CD4-positive, alpha-beta T cell treated with Interleukin-12 subunit alpha and Interleukin-12 subunit beta, for 1 hour (primary cell): ENCODE measurements at regions not wholly inside any gene's neighbourhood (a gene's known extent, or its start where the extent isn't known, plus 50 kb on each side); places are given as distances from the start of the nearest gene placed in this dataset.
"Not testable (repeated sequence)": the region's sequence is repeated elsewhere in the genome, so short reads cannot be mapped to it uniquely, and the experiment has no call there.

Source experiments
- DNase-seq: peaks from one replicate; pipeline ENCODE4 v3.0.0-alpha.2; 2020

DNA sequence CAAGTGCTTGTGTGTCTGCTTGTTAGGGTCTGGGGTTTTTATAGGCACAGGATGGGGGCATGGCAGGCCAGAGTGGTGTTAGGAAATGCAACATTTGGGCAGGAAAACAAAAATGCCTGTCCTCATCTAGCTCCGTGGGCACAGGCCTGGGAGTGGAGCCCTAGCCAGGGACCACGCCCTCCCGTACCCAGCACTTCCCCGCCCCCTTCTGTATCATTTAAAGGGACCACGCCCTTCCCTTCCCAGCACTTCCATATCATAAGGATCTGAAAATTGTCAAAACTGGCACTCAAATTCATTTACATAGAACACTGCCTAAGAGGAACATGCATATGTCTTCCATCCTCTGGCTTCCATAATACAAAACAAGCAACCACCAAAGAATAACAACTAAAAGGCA is 185.8 kb downstream of the B3GLCT start:
- DNase-seq = no peak

DNA sequence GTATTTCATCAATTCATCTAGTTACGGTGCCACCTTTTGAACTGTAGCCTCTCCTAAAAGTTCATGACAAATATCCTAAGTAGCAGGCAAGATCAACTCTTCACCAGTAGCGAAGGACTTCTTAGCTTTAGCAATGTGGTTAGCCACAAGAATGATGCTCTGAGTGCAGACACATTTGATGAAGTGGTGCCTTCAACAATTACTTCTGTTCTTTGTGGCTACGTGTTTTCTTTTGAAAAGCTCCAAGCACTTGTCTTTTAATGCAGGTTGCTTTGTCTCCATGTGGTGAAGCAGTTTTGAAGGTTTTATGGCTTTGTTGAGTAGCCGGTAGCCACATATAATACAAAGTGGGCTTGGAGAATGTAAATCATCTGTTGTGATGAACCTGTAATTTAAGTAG is 194.7 kb downstream of the B3GLCT start:
- DNase-seq = no peak

DNA sequence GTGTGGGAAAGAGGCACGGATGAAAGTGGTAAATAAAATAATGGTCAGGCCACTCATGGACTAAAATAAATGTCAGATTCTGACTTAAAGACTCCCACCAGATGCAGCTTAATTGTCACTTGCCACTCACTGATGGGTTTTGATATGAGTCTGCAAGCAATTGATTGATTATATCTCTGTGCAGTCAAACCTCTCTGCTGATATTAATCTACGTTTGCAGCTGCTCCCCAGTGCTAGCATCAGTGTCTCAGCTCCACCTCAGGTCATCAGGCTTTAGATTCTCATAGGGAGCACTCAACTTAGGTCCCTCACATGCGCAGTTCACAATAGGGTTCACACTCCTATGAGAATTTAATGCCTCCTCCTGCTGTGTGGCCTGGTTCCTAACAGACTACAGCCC is 195.3 kb downstream of the B3GLCT start:
- no peak for DNase-seq

- no peak for DNase-seq
Observed at GRCh38 chr13:31399690-31400089, 199.9 kb downstream of the B3GLCT start.

DNA sequence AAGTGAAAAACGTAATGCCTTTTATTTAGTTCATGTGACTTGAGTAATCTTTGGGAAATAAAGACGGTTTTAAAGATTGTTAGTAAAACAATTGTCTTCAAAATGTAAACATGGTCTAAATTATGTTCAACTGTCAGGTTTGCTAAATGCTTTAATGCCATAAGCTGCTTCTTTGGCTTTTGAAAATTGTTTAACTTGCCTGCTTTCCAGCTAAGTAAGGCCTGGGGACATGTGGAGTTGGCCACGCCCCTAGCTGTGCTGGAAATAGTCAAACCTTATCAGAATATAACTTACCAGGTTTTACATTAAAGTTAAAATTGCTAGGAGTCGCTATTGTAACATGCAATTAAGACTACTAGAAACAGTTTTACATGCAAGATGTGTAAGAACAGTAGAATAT is 203.9 kb downstream of the B3GLCT start:
- DNase-seq = not testable (repeated sequence)

GRCh38 chr13:31408927-31409326 is 209.2 kb downstream of the B3GLCT start:
- DNase-seq = no peak

DNA sequence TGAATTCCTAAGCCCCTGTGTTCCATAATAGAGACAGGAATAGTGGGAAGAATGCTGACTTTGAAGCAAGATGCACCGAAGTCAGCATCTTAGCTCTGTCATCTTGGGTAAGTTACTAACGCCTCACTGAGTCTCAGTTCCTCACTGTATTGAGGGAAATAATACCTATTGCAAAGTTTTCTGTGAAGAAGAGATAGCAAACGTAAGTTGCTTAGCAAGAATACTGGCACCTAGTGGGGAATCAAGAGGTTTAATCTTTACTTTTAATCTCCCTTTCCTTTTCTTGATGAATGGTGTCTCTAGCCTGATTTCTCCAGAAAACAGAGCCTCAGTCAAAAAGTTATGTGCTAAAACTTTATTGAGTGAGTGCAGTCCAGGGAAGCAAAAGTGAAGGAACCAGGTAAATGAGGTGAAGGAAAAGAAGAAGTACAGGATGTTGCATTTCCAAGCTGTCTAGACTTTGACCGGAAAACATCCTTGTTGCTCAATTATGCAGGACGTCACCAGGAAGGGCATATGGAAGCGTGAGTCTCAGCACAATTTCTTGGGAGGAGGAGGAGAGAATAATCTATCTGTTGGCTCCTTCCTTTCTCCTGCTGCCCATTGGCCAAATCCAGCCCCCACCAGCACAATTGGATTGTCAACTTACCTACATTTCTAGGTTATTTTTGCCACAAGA is 210.0 kb downstream of the B3GLCT start:
- DNase-seq = no peak

- no peak for DNase-seq
Observed at GRCh38 chr13:31413516-31413915, 213.7 kb downstream of the B3GLCT start.

DNA sequence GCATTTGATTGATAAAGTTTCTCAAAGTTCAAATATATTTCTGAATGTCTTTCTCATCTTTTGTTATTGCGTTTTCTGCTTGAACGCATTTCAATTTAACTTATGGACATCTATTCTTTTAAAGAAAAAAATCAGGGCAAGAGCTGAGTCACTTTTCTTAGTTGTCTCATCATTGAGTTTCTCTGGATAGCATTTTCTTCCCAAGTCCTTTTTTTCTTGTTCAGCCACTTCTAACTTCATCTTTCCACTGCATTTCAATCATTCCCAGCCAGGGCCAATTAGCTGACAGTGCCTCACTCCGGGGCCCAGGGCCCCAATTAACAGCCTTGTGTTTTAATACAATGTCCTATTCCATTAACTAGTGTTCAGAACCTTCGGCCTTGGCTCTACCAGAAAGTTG is 216.3 kb downstream of the B3GLCT start:
- DNase-seq = no peak

- DNase-seq = no peak
Observed at GRCh38 chr13:31418186-31418585, 218.4 kb downstream of the B3GLCT start.

DNA sequence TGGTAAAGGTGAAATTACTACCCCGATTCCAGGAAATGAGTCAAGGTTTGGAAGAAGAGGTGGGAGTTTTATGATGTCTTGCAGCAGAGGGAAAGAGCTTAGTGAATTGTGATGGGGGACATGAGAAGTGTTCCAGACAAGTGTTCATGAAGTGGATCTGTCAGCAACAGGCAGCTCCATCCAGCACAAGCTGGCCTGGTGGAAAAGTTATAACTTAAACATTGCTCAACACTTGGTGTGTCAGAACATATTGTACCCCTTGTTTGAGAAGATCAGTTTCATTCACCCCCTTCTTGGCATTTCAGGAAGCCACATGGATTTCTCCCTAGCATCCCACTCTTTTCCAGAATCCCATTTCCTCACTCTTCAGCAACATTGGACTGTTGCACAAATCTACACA is 222.0 kb downstream of the B3GLCT start:
- DNase-seq = no peak

- DNase-seq = peak; percentile 54
Observed at GRCh38 chr13:31424130-31424729, 224.5 kb downstream of the B3GLCT start.

DNA sequence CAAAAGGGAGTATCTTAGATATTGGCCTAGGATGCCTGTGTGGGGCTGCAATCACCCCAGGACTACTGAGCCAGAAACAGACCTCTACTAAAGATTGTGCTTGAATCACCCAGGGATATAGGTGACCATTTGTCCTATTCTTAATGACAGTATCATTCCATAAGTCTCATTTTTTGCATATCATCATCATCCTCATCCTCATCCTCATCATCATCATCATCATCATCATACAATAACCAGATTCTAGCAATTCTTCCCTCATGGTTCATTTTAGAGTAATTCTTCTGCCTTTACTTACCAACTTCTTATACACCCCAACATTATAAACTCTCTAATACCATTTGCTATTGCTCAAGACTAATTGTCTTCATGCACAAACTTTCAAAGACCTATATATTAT is 226.6 kb downstream of the B3GLCT start:
- no peak for DNase-seq

DNA sequence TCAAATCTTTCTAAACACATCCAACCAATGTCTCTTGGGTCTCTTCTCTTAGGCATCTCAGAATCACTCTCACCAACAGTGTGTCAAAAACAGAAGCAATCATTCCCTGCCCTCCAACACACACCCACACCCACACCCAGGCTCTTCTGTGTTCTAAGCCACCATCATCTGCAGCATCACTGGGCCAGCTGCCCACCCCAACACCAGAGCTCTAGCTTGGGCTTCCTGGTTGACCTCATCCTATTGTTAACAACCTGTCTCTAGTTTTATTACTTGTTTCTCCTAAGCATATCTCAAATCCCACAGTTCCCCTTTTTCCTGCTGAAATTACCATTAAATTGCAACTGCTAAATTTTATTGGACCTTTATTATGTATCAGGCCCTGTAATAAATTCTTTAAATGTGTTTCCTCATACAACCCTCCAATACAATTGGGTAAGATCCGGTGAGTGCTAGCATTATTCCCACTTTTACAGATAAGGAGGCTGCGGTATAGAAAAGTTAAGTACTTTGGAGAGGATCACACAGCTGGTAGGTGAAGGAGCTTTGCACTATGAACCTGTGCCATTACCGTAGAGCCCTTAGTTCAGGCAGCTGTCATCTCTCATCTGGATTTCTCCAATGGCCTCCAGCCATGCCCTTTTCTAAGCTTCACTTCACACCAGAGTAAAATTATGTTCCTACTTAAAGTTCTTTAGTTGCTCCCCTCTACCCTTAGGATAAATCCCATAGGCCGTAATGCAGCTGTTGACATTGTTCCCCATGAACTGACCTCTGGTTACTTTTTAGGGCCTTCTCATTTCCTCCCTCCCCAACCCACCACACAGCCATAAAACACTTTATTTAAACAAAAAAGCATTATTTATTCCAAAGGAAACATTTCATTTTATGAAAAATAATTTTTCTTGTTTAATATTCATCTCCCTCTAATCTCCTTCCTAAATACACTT is 227.7 kb downstream of the B3GLCT start:
- no peak for DNase-seq

DNA sequence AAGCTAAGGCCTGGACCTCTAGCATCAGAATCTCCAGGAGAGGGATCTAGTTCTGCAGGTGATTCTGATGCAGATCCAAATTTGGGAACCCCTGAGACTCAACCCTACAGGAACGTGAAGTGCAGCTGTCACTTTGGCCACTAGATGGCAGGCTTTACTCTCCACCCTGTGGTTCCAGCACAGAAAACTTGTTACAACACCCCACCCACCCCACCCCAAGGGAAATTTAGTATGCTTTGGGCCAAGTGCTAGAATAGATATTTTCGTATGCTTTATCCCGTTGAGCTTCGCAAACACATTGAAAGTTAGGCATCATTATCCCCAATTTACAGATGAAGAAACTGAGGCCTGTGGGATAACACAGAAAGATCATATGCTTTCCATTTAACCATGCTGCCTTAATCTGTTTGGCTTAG is 232.0 kb downstream of the B3GLCT start:
- DNase-seq = peak; percentile 47

GRCh38 chr13:31433207-31433606 is 233.4 kb downstream of the B3GLCT start:
- DNase-seq = no peak

- DNase-seq = no peak
Observed at GRCh38 chr13:31433746-31434145, 234.0 kb downstream of the B3GLCT start.

DNA sequence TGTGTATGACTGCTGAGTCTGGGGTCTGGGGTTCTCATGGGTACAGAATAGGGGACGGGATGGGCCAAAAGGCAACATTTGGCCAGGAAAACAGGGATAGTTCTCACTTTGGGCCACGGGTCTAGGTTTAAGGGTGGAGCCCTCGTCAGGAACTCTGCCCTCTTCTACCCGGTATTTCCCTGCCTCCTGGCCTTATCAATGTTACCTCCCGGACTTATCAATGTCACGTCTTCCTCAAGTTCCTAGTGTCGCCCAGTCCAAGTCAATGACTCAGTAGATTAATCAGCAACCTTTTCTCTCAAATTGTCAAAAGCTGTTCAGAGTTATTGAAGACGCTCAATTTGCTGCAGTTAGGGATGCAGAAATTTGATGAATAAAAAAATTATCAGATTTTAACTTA is 234.8 kb downstream of the B3GLCT start:
- DNase-seq = no peak

- DNase-seq = no peak
Observed at GRCh38 chr13:31435536-31435935, 235.8 kb downstream of the B3GLCT start.

- no peak for DNase-seq
Observed at GRCh38 chr13:31436478-31436877, 236.7 kb downstream of the B3GLCT start.

- no peak for DNase-seq
Observed at GRCh38 chr13:31437975-31438374, 238.2 kb downstream of the B3GLCT start.

- DNase-seq = no peak
Observed at GRCh38 chr13:31440132-31440531, 240.4 kb downstream of the B3GLCT start.

DNA sequence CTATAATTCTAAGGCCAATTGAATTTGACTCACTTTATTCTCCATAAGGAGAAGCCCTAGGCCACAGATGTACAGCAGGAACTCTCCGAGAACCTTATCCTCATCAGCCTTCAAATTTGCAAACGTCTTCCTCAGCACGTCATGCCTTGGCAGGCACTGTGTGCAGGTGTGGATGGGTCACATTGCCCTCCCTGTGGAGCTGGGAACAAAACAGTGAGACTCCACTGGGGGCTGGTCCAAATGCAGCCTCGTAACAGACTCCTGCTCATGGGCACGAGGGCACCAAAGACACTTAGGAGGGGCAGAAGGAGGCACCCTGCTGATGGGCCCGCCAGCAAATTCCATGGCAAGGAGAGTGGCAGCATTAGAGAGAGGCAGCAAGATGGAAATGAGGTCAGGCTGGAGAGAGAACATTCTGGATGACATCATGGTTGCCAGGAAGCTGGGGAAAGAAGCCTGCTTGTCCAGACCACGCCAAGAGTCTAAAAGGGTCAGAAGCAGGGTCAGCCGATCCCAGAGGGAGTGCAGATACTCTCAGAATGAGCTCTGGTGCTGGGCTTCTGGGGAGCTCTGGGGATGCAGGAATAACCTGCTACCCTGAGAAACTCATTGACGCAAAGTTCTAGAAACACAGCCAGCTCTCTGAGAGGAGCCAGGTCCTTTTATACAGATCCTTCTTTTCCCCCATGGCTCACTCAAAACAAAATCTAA is 242.2 kb downstream of the B3GLCT start:
- DNase-seq = no peak
